Parathyroid adenoma (tissue), 2 donors: ENCODE measurements at regions not wholly inside any gene's neighbourhood (a gene's known extent, or its start where the extent isn't known, plus 50 kb on each side); places are given as distances from the start of the nearest gene placed in this dataset.

Source experiments
- H2AFZ ChIP-seq: fragments of 300-600 bp; sonication (generic); one replicate; pipeline ENCODE4 v1.7.0; 2017; ENCODE audit warnings: antibody characterized with exemption, mild to moderate bottlenecking
- H3K27ac ChIP-seq: fragments of 300-600 bp; sonication (generic); one replicate; pipeline ENCODE4 v1.7.0; 2017
- H3K27me3 ChIP-seq: fragments of 300-600 bp; sonication (generic); one replicate; pipeline ENCODE4 v1.7.0; 2017; ENCODE audit warnings: low read length; ENCODE audit not compliant: control insufficient read depth, insufficient read depth
- H3K36me3 ChIP-seq: fragments of 300-600 bp; sonication (generic); one replicate; pipeline ENCODE4 v1.7.0; 2017; ENCODE audit warnings: low read length; ENCODE audit not compliant: control insufficient read depth, insufficient read depth
- H3K4me1 ChIP-seq: fragments of 300-600 bp; sonication (generic); one replicate; pipeline ENCODE4 v1.7.0; 2017; ENCODE audit warnings: control low read depth
- H3K4me2 ChIP-seq: fragments of 300-600 bp; sonication (generic); one replicate; pipeline ENCODE4 v1.7.0; 2017; ENCODE audit warnings: low read length
- H3K4me3 ChIP-seq: fragments of 300-600 bp; sonication (generic); one replicate; pipeline ENCODE4 v1.7.0; 2017; ENCODE audit warnings: low read depth, low read length
- H3K79me2 ChIP-seq: fragments of 300-600 bp; sonication (generic); one replicate; pipeline ENCODE4 v1.7.0; 2017; ENCODE audit warnings: control low read depth
- H3K9ac ChIP-seq: fragments of 300-600 bp; sonication (generic); one replicate; pipeline ENCODE4 v1.7.0; 2017; ENCODE audit warnings: mild to moderate bottlenecking
- H3K9me3 ChIP-seq: fragments of 300-600 bp; sonication (generic); one replicate; pipeline ENCODE4 v1.7.0; 2017; ENCODE audit warnings: low read length; ENCODE audit not compliant: control insufficient read depth
- TF ChIP-seq, protein P1 (sequence below): fragments of 300-600 bp; sonication (generic); IDR thresholded peaks from one replicate; pipeline ENCODE4 v1.7.0; 2017; ENCODE audit warnings: antibody characterized with exemption, mild to moderate bottlenecking
- donor health status: primary hyperparathyroidism.

DNA sequence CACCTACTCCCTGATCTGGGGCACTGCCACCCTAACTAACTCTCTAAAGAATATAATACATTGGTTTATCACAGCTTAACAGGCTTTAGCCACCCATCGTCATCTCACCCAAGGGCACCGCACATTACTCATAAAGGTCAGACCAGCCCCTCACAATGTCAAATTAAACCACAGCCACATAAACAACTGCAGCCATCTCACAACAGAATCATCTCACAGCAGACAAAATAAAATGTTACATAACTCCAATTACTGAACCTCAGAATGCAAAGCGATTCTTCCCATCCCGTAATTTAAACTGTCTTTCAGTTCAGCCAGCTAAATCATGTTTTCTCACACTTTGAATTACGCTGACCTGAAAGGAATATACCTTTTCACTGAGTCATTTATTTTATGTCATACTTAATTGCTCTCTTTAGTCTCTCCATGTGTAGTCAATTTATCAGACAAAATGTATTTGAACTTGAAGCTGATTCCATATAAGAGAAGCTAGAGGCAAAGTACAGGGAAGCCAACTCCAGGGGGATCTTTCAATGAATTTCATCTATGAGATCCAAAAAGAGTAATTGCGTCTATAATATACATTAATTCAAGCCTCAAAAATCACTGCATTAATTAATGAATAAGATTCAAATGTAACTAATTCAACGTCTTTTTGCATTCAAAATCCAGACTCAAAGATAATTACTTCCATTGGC is 96.9 kb upstream of the NEBL start:
- Histone ChIP-seq H3K4me3 (no peak overlapping the region), H3K27ac (no peak overlapping the region), H3K9ac (no peak overlapping the region), H3K79me2 (peaks cover 6% of the 10 kb centered on the region), H3K4me2 (no peak overlapping the region), H3K27me3 (no peaks in the 10 kb centered on the region), H3K36me3 (no peaks in the 10 kb centered on the region), H3K4me1 (no peaks in the 10 kb centered on the region), H3K9me3 (no peaks in the 10 kb centered on the region), H2AFZ (no peak overlapping the region)
- TF ChIP-seq, protein P1, sequence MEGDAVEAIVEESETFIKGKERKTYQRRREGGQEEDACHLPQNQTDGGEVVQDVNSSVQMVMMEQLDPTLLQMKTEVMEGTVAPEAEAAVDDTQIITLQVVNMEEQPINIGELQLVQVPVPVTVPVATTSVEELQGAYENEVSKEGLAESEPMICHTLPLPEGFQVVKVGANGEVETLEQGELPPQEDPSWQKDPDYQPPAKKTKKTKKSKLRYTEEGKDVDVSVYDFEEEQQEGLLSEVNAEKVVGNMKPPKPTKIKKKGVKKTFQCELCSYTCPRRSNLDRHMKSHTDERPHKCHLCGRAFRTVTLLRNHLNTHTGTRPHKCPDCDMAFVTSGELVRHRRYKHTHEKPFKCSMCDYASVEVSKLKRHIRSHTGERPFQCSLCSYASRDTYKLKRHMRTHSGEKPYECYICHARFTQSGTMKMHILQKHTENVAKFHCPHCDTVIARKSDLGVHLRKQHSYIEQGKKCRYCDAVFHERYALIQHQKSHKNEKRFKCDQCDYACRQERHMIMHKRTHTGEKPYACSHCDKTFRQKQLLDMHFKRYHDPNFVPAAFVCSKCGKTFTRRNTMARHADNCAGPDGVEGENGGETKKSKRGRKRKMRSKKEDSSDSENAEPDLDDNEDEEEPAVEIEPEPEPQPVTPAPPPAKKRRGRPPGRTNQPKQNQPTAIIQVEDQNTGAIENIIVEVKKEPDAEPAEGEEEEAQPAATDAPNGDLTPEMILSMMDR, result no peak

DNA sequence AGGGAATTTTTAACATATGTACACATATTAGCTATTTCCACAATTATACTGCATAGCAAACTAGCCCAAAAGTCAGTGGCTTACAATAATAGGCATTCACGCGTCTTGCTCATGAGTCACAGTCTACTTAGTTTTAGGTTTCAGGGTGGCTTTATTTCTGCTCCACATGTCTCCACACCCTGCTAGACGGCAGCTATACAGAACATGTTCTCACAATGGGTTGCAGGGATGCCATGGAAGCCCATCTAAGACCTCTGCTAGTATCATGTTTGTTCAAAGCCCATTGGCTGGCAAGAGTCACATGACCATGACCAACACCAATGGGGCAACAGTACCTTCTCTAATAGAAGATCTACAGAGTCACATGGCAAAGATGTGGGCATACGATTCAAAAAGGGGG is 96.3 kb upstream of the NEBL start:
- Histone ChIP-seq H3K36me3 (no peaks in the 10 kb centered on the region), H3K79me2 (peaks cover 6% of the 10 kb centered on the region)
- TF ChIP-seq, protein P1, result no peak

GRCh38 chr10:20991526-20991925 is 94.4 kb upstream of the NEBL start:
- Histone ChIP-seq H3K27ac (no peak overlapping the region), H3K79me2 (peaks cover 6% of the 10 kb centered on the region), H3K9ac (no peak overlapping the region), H3K9me3 (no peaks in the 10 kb centered on the region), H2AFZ (no peak overlapping the region), H3K4me1 (no peaks in the 10 kb centered on the region), H3K36me3 (no peaks in the 10 kb centered on the region), H3K27me3 (no peaks in the 10 kb centered on the region), H3K4me2 (no peak overlapping the region), H3K4me3 (no peak overlapping the region)
- TF ChIP-seq, protein P1, result no peak

More for the DNA sequence above, 96.3 kb upstream of the NEBL start:
- Histone ChIP-seq H3K4me3 (no peak overlapping the region), H2AFZ (no peak overlapping the region), H3K9ac (no peak overlapping the region), H3K4me1 (no peaks in the 10 kb centered on the region), H3K9me3 (no peaks in the 10 kb centered on the region), H3K4me2 (no peak overlapping the region), H3K27me3 (no peaks in the 10 kb centered on the region), H3K27ac (no peak overlapping the region)

GRCh38 chr10:20990604-20991003 is 93.5 kb upstream of the NEBL start:
- TF ChIP-seq, protein P1, result no peak
- Histone ChIP-seq H3K4me3 (no peak overlapping the region), H3K36me3 (no peaks in the 10 kb centered on the region), H3K79me2 (peaks cover 6% of the 10 kb centered on the region), H3K27me3 (no peaks in the 10 kb centered on the region), H3K4me1 (no peaks in the 10 kb centered on the region), H2AFZ (no peak overlapping the region), H3K27ac (no peak overlapping the region), H3K9ac (no peak overlapping the region), H3K4me2 (no peak overlapping the region), H3K9me3 (no peaks in the 10 kb centered on the region)
